Right ventricle myocardium superior (tissue), 1 donor: ENCODE measurements at regions not wholly inside any gene's neighbourhood (a gene's known extent, or its start where the extent isn't known, plus 50 kb on each side); places are given as distances from the start of the nearest gene placed in this dataset.

Experiments used
- ATAC-seq: fragments of 200-7000 bp; cut with Tn5 transposase; one replicate; pipeline ENCODE4 v1.9.1; 2020; ENCODE audit warnings: mild to moderate bottlenecking; ENCODE audit not compliant: poor library complexity
- DNase-seq: peaks from one replicate; pipeline ENCODE4 v3.0.0-alpha.2; 2020
- intact Hi-C: fragments of 100-400 bp; cut with DNase I; formaldehyde crosslinking; loops from one replicate; pipeline ENCODE4 v1.11.2; 2022
- donor health status: DM: no; HTN: yes; CAD: no; lungs with severe emphysema.

GRCh38 chr19:30656520-30657100 is 284.4 kb downstream of the ZNF536 start:
- peak; percentile 20 for ATAC-seq
- intact Hi-C loops, result loop anchor here (10.0 kb wide), 2 partner anchors 432 to 792 kb away; no protein-coding TSS in a partner anchor

GRCh38 chr19:30653646-30654386 is 281.6 kb downstream of the ZNF536 start:
- no peak for DNase-seq
- intact Hi-C loops, result loop anchor here (10.0 kb wide), 2 partner anchors 429 to 789 kb away; no protein-coding TSS in a partner anchor
- ATAC-seq, result no peak

More at GRCh38 chr19:30656520-30657100, 284.4 kb downstream of the ZNF536 start:
- no peak for DNase-seq

- intact Hi-C loops, result loop anchor here (10.0 kb wide), 2 partner anchors 428 to 788 kb away; no protein-coding TSS in a partner anchor
- DNase-seq (no peak), ATAC-seq (no peak)
Observed at GRCh38 chr19:30652751-30653150, 280.6 kb downstream of the ZNF536 start.

GRCh38 chr19:30651691-30652090 is 279.5 kb downstream of the ZNF536 start:
- DNase-seq, result no peak
- intact Hi-C loops, result loop anchor here (10.0 kb wide), 2 partner anchors 427 to 787 kb away; no protein-coding TSS in a partner anchor
- no peak for ATAC-seq

GRCh38 chr19:30651066-30651465 is 278.9 kb downstream of the ZNF536 start:
- DNase-seq, result no peak
- intact Hi-C loops, result loop anchor here (10.0 kb wide), 2 partner anchors 426 to 786 kb away; no protein-coding TSS in a partner anchor
- ATAC-seq, result no peak

GRCh38 chr19:30649934-30650614 is 277.9 kb downstream of the ZNF536 start:
- intact Hi-C loops, result loop anchor here (10.0 kb wide), 2 partner anchors 425 to 785 kb away; no protein-coding TSS in a partner anchor
- DNase-seq (no peak), ATAC-seq (peak; percentile 45)

- DNase-seq (no peak), ATAC-seq (no peak)
- intact Hi-C loops, result no loop called here
Observed at GRCh38 chr19:30648866-30649862, 277.0 kb downstream of the ZNF536 start.

- intact Hi-C loops, result no loop called here
- DNase-seq (no peak), ATAC-seq (no peak)
Observed at GRCh38 chr19:30647891-30648720, 275.9 kb downstream of the ZNF536 start.

- intact Hi-C loops, result no loop called here
- ATAC-seq, result no peak
- no peak for DNase-seq
Observed at GRCh38 chr19:30646806-30647205, 274.6 kb downstream of the ZNF536 start.

GRCh38 chr19:30645946-30646577 is 273.9 kb downstream of the ZNF536 start:
- no peak for DNase-seq
- intact Hi-C loops, result no loop called here
- ATAC-seq, result no peak

GRCh38 chr19:30640252-30640965 is 268.2 kb downstream of the ZNF536 start:
- ATAC-seq (no peak), DNase-seq (no peak)
- intact Hi-C loops, result no loop called here

GRCh38 chr19:30638889-30639288 is 266.7 kb downstream of the ZNF536 start:
- DNase-seq, result no peak
- ATAC-seq, result no peak
- intact Hi-C loops, result no loop called here

- intact Hi-C loops, result no loop called here
Observed at GRCh38 chr19:30637926-30638325, 265.7 kb downstream of the ZNF536 start.

GRCh38 chr19:30634996-30635975 is 263.1 kb downstream of the ZNF536 start:
- intact Hi-C loops, result no loop called here
- DNase-seq, result no peak
- ATAC-seq, result no peak

More at GRCh38 chr19:30637926-30638325, 265.7 kb downstream of the ZNF536 start:
- no peak for ATAC-seq
- no peak for DNase-seq

GRCh38 chr19:30634131-30634830 is 262.1 kb downstream of the ZNF536 start:
- ATAC-seq, result no peak
- intact Hi-C loops, result no loop called here

More at GRCh38 chr19:30634131-30634830, 262.1 kb downstream of the ZNF536 start:
- DNase-seq, result no peak
